Posterior cingulate gyrus (tissue), 11 donors: ENCODE measurements at regions not wholly inside any gene's neighbourhood (a gene's known extent, or its start where the extent isn't known, plus 50 kb on each side); places are given as distances from the start of the nearest gene placed in this dataset.
A peak's percentile ranks its signal among the peaks of the same experiment; 100 is the strongest.

ENCODE experiments used
- DNase-seq, 10 donors: peaks; one replicate each; pipeline versions ENCODE4 v3.0.0 to v3.0.0-alpha.2; 2020 to 2021; ENCODE audit warnings: mixed read lengths in 3 of 10
- intact Hi-C: fragments of 100-400 bp; cut with DNase I; formaldehyde crosslinking; loops from one replicate; pipeline ENCODE4 v1.15.1; 2023

GRCh38 chr4:133777661-133778060, 423.9 kb downstream of the PABPC4L start:
- intact Hi-C loops = no loop called here
- DNase-seq = no peak

GRCh38 chr4:133776961-133777360, 424.6 kb downstream of the PABPC4L start:
- intact Hi-C loops = no loop called here
- DNase-seq = no peak

GRCh38 chr4:133776503-133776902, 425.1 kb downstream of the PABPC4L start:
- intact Hi-C loops = no loop called here
- DNase-seq = no peak

- intact Hi-C loops = no loop called here
- no peak for DNase-seq
Measured at GRCh38 chr4:133775881-133776280, 425.7 kb downstream of the PABPC4L start.

GRCh38 chr4:133775469-133775868, 426.1 kb downstream of the PABPC4L start:
- intact Hi-C loops = no loop called here
- no peak for DNase-seq

GRCh38 chr4:133759428-133759827, 442.2 kb downstream of the PABPC4L start:
- intact Hi-C loops = no loop called here
- DNase-seq = no peak

GRCh38 chr4:133741766-133742165, 459.8 kb downstream of the PABPC4L start:
- DNase-seq = no peak
- intact Hi-C loops = no loop called here

- intact Hi-C loops = no loop called here
- DNase-seq = no peak
Measured at GRCh38 chr4:133720001-133720400, 481.6 kb downstream of the PABPC4L start.

- DNase-seq = no peak
- intact Hi-C loops = no loop called here
Measured at GRCh38 chr4:133719098-133719497, 482.5 kb downstream of the PABPC4L start.

- DNase-seq = no peak
Measured at GRCh38 chr4:133714211-133714610, 487.4 kb downstream of the PABPC4L start.

GRCh38 chr4:133713340-133713739, 488.2 kb downstream of the PABPC4L start:
- intact Hi-C loops = no loop called here
- DNase-seq = no peak

More at GRCh38 chr4:133714211-133714610, 487.4 kb downstream of the PABPC4L start:
- intact Hi-C loops = no loop called here

- intact Hi-C loops = no loop called here
- DNase-seq = no peak
Measured at GRCh38 chr4:133711817-133712216, 489.8 kb downstream of the PABPC4L start.

GRCh38 chr4:133694416-133694815, 507.2 kb downstream of the PABPC4L start:
- intact Hi-C loops = no loop called here
- no peak for DNase-seq

GRCh38 chr4:133683967-133684366, 517.6 kb downstream of the PABPC4L start:
- intact Hi-C loops = no loop called here
- peak in 2 of 10 donors; percentile 23 to 35 for DNase-seq

- intact Hi-C loops = no loop called here
- DNase-seq = no peak
Measured at GRCh38 chr4:133668061-133668851, 519.2 kb downstream of the PCDH10 start.

- DNase-seq = no peak
- intact Hi-C loops = no loop called here
Measured at GRCh38 chr4:133647206-133647605, 498.1 kb downstream of the PCDH10 start.

- intact Hi-C loops = no loop called here
- no peak for DNase-seq
Measured at GRCh38 chr4:133641191-133641590, 492.1 kb downstream of the PCDH10 start.

- no peak for DNase-seq
- intact Hi-C loops = no loop called here
Measured at GRCh38 chr4:133638751-133639150, 489.7 kb downstream of the PCDH10 start.

GRCh38 chr4:133637161-133637560, 488.1 kb downstream of the PCDH10 start:
- DNase-seq = no peak
- intact Hi-C loops = no loop called here

GRCh38 chr4:133624744-133625143, 475.6 kb downstream of the PCDH10 start:
- DNase-seq = no peak
- intact Hi-C loops = no loop called here

- intact Hi-C loops = no loop called here
- DNase-seq = no peak
Measured at GRCh38 chr4:133623847-133624246, 474.8 kb downstream of the PCDH10 start.

- DNase-seq = no peak
- intact Hi-C loops = no loop called here
Measured at GRCh38 chr4:133621628-133622027, 472.5 kb downstream of the PCDH10 start.

- intact Hi-C loops = no loop called here
Measured at GRCh38 chr4:133620555-133620954, 471.5 kb downstream of the PCDH10 start.

More at GRCh38 chr4:133620555-133620954, 471.5 kb downstream of the PCDH10 start:
- no peak for DNase-seq
